Right lobe of liver (tissue), 4 donors: ENCODE measurements at regions not wholly inside any gene's neighbourhood (a gene's known extent, or its start where the extent isn't known, plus 50 kb on each side); places are given as distances from the start of the nearest gene placed in this dataset.
"Not testable (repeated sequence)": the region's sequence is repeated elsewhere in the genome, so short reads cannot be mapped to it uniquely, and the experiment has no call there.

ENCODE experiments used
- POLR2A ChIP-seq: fragments of 450-650 bp; IDR thresholded peaks from one replicate; pipeline ENCODE4 v1.6.1; 2017; ENCODE audit warnings: antibody characterized with exemption, mild to moderate bottlenecking
- TF ChIP-seq, protein P1 (sequence below), 4 donors: fragments of 200-600 bp in 3 of 4; fragments of 450-650 bp in 1 of 4; IDR thresholded peaks; one replicate each; pipeline versions ENCODE4 v1.5.1 to v1.8.0; 2016 to 2022; ENCODE audit warnings: antibody characterized with exemption in 4 of 4, mild to moderate bottlenecking in 2 of 4
- donor health status: DM: no; HTN: no; CAD: no.
- donor health status: DM: no; HTN: no; CAD: no.
- donor health status: DM: no; HTN: yes; CAD: no.

DNA sequence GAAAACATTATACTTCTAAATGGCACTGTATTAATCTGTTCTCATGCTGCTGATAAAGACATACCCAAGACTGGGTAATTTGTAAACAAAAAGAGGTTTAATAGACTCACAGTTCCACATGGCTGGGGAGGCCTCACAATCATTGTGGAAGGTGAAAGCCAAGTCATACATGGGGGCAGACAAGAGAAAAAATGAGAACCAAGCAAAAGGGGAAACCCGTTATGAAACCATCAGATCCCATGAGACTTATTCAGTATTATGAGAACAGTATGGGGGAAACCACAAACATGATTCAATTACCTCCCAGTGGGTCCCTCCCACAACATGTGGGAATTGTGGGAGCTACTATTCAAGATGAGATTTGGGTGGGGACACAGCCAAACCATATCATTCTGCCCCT lies 408.3 kb downstream of the BMP2 start:
- TF ChIP-seq, protein P1, sequence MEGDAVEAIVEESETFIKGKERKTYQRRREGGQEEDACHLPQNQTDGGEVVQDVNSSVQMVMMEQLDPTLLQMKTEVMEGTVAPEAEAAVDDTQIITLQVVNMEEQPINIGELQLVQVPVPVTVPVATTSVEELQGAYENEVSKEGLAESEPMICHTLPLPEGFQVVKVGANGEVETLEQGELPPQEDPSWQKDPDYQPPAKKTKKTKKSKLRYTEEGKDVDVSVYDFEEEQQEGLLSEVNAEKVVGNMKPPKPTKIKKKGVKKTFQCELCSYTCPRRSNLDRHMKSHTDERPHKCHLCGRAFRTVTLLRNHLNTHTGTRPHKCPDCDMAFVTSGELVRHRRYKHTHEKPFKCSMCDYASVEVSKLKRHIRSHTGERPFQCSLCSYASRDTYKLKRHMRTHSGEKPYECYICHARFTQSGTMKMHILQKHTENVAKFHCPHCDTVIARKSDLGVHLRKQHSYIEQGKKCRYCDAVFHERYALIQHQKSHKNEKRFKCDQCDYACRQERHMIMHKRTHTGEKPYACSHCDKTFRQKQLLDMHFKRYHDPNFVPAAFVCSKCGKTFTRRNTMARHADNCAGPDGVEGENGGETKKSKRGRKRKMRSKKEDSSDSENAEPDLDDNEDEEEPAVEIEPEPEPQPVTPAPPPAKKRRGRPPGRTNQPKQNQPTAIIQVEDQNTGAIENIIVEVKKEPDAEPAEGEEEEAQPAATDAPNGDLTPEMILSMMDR (IDR thresholded peaks at IDR 0.05): not testable (repeated sequence)
- TF ChIP-seq POLR2A: not testable (repeated sequence)
